Testis (tissue), 2 donors: ENCODE measurements at regions not wholly inside any gene's neighbourhood (a gene's known extent, or its start where the extent isn't known, plus 50 kb on each side); places are given as distances from the start of the nearest gene placed in this dataset.

Experiments
- DNase-seq: peaks from one replicate; pipeline ENCODE4 v3.0.0-alpha.2; 2019
- H3K27ac ChIP-seq, 2 donors: fragments of 200-600 bp; sonication (generic); one replicate each; pipeline ENCODE4 v1.5.1; 2019
- H3K27me3 ChIP-seq: fragments of 200-600 bp; sonication (generic); one replicate; pipeline ENCODE4 v1.5.1; 2019
- H3K36me3 ChIP-seq: fragments of 200-600 bp; sonication (generic); one replicate; pipeline ENCODE4 v1.5.1; 2017; ENCODE audit warnings: low read depth; ENCODE audit errors: missing control alignments
- H3K4me1 ChIP-seq: fragments of 200-600 bp; sonication (generic); one replicate; pipeline ENCODE4 v1.5.1; 2019
- H3K4me3 ChIP-seq, 2 donors: fragments of 200-600 bp; sonication (generic); one replicate each; pipeline ENCODE4 v1.5.1; 2017 to 2019
- H3K9me3 ChIP-seq: fragments of 200-600 bp; sonication (generic); one replicate; pipeline ENCODE4 v1.5.1; 2017
- CTCF ChIP-seq, 3 experiments: fragments of 450-650 bp in 2 of 3; fragments of 200-600 bp in 1 of 3; sonication (generic) in 1 of 3; IDR thresholded peaks; one replicate each; pipeline ENCODE4 v1.5.1; 2016 to 2019; ENCODE audit warnings: antibody characterized with exemption in 3 of 3, mild to moderate bottlenecking in 2 of 3, moderate library complexity in 1 of 3
- POLR2A ChIP-seq: fragments of 450-650 bp; IDR thresholded peaks from one replicate; pipeline ENCODE4 v1.6.1; 2017; ENCODE audit warnings: antibody characterized with exemption, mild to moderate bottlenecking, moderate library complexity
- WGBS, 2 donors: methylation state at CpG; one replicate each; pipeline ENCODE4 v1.1.5; 2018; 5-methylcytosine and 5-hydroxymethylcytosine counted together
- intact Hi-C: fragments of 100-400 bp; cut with DNase I; formaldehyde crosslinking; loops from one replicate; pipeline ENCODE4 v1.15.1; 2023; ENCODE audit warnings: low total_unique reads

- Histone ChIP-seq H3K4me1 (no peaks in the 10 kb centered on the region), H3K36me3 (no peaks in the 10 kb centered on the region), H3K4me3 (no peak overlapping the region), H3K9me3 (no peaks in the 10 kb centered on the region), H3K27ac (no peak overlapping the region), H3K27me3 (no peaks in the 10 kb centered on the region)
- TF ChIP-seq CTCF (IDR thresholded peaks at IDR 0.05) (no peak), POLR2A (no peak)
- DNase-seq: no peak
- intact Hi-C loops: no loop called here
- 94% methylated on average over 10 to 12 of the region's 12 CpGs for WGBS, 2 donors
Measured at GRCh38 chr13:99827011-99827772, 144.4 kb downstream of the ZIC5 start.

- 80 to 90% methylated on average over 2 of the region's 2 CpGs for WGBS, 2 donors
- DNase-seq: no peak
- TF ChIP-seq CTCF (IDR thresholded peaks at IDR 0.05) (no peak), POLR2A (no peak)
- Histone ChIP-seq H3K4me1 (no peaks in the 10 kb centered on the region), H3K27ac (no peak overlapping the region), H3K27me3 (no peaks in the 10 kb centered on the region), H3K9me3 (no peaks in the 10 kb centered on the region), H3K36me3 (no peaks in the 10 kb centered on the region), H3K4me3 (no peak overlapping the region)
- intact Hi-C loops: no loop called here
Measured at GRCh38 chr13:99823961-99824360, 147.6 kb downstream of the ZIC5 start.

- DNase-seq: no peak
- Histone ChIP-seq H3K36me3 (no peaks in the 10 kb centered on the region), H3K27ac (no peak overlapping the region), H3K9me3 (no peaks in the 10 kb centered on the region), H3K4me3 (no peak overlapping the region), H3K27me3 (no peaks in the 10 kb centered on the region), H3K4me1 (no peaks in the 10 kb centered on the region)
- intact Hi-C loops: no loop called here
- WGBS, 2 donors: 92 to 93% methylated on average over 2 of the region's 2 CpGs
- TF ChIP-seq CTCF (IDR thresholded peaks at IDR 0.05) (no peak), POLR2A (no peak)
Measured at GRCh38 chr13:99822820-99823219, 148.7 kb downstream of the ZIC5 start.

GRCh38 chr13:99821741-99822140 is 149.8 kb downstream of the ZIC5 start:
- Histone ChIP-seq H3K9me3 (no peaks in the 10 kb centered on the region), H3K4me3 (no peak overlapping the region), H3K27me3 (no peaks in the 10 kb centered on the region), H3K4me1 (no peaks in the 10 kb centered on the region), H3K36me3 (no peaks in the 10 kb centered on the region), H3K27ac (no peak overlapping the region)
- TF ChIP-seq CTCF (IDR thresholded peaks at IDR 0.05) (no peak), POLR2A (no peak)
- WGBS, 2 donors: 87 to 100% methylated on average over 1 to 3 of the region's 3 CpGs
- DNase-seq: no peak
- intact Hi-C loops: no loop called here

GRCh38 chr13:99819967-99820366 is 151.6 kb downstream of the ZIC5 start:
- Histone ChIP-seq H3K4me1 (no peaks in the 10 kb centered on the region), H3K27me3 (no peaks in the 10 kb centered on the region), H3K9me3 (no peaks in the 10 kb centered on the region), H3K27ac (no peak overlapping the region), H3K4me3 (no peak overlapping the region), H3K36me3 (no peaks in the 10 kb centered on the region)
- intact Hi-C loops: no loop called here
- DNase-seq: no peak
- WGBS, 2 donors: 80 to 82% methylated on average over 7 of the region's 7 CpGs
- TF ChIP-seq POLR2A (no peak), CTCF (IDR thresholded peaks at IDR 0.05) (no peak)
